ENCODE measurements at regions not wholly inside any gene's neighbourhood (a gene's known extent, or its start where the extent isn't known, plus 50 kb on each side); places are given as distances from the start of the nearest gene placed in this dataset.

DNA sequence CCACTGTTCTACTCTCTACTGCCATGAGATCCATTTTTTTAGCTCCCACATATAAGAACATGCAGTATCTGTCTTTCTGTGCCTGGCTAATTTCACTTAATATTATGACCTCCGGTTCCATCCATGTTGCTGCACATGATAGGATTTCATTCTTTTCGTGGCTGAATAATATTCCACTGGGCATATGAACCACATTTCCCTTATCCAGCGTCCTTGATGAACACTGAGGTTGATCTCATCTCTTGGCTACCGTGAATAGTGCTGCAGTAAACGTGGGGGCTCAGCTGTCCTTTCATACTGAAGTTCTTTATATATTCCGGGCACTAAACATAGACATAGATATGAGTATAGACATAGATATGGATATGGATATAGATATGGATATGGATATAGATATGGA is 109.3 kb upstream of the TNRC6C start:
- TF ChIP-seq, protein P1, sequence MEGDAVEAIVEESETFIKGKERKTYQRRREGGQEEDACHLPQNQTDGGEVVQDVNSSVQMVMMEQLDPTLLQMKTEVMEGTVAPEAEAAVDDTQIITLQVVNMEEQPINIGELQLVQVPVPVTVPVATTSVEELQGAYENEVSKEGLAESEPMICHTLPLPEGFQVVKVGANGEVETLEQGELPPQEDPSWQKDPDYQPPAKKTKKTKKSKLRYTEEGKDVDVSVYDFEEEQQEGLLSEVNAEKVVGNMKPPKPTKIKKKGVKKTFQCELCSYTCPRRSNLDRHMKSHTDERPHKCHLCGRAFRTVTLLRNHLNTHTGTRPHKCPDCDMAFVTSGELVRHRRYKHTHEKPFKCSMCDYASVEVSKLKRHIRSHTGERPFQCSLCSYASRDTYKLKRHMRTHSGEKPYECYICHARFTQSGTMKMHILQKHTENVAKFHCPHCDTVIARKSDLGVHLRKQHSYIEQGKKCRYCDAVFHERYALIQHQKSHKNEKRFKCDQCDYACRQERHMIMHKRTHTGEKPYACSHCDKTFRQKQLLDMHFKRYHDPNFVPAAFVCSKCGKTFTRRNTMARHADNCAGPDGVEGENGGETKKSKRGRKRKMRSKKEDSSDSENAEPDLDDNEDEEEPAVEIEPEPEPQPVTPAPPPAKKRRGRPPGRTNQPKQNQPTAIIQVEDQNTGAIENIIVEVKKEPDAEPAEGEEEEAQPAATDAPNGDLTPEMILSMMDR (conservative IDR thresholded peaks at IDR 0.05; ENCODE audit: low read depth, low read length), result no peak
- no peak for TF ChIP-seq EZH2phosphoT487 (IDR thresholded peaks at IDR 0.05; ENCODE audit: borderline replicate concordance, low read length)

Data from PC-3 (cell line).